ENCODE measurements at regions not wholly inside any gene's neighbourhood (a gene's known extent, or its start where the extent isn't known, plus 50 kb on each side); places are given as distances from the start of the nearest gene placed in this dataset.

DNA sequence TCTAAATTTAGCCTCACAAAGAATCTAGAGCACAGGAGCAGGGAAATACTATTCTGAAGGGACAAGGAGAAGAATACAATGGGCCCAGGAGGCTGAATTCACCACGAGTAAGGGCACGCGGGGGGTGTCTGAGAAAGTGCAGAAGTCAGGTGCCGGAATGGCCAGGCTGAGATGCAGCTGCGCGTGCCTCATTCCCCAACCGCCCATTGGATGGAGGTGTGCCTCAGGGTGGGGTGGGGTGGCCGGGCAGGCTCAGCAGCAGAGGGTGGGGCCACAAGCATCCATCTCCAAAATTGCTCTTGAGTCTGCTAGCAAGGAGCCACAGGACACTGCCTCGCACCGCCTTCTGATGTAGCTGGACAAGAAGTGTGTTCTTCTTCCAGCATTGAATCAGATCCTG lies 387.0 kb downstream of the SHANK2 start:
- POLR2A ChIA-PET, result no interaction called here
- CTCF ChIA-PET, result no interaction called here
- no peak for DNase-seq (ENCODE audit: extremely low spot score)
- TF ChIP-seq NFRKB (IDR thresholded peaks at IDR 0.05) (no peak), FOXK2 (IDR thresholded peaks at IDR 0.05) (no peak), FOXM1 (IDR thresholded peaks at IDR 0.05; ENCODE audit: borderline replicate concordance) (no peak), FOXA1 (IDR thresholded peaks at IDR 0.05) (no peak), BHLHE40 (IDR thresholded peaks at IDR 0.05; ENCODE audit: borderline replicate concordance) (no peak), ARNT (IDR thresholded peaks at IDR 0.05) (no peak), TARDBP (IDR thresholded peaks at IDR 0.05) (no peak), HDGF (IDR thresholded peaks at IDR 0.05; ENCODE audit: borderline replicate concordance) (no peak)

DNA sequence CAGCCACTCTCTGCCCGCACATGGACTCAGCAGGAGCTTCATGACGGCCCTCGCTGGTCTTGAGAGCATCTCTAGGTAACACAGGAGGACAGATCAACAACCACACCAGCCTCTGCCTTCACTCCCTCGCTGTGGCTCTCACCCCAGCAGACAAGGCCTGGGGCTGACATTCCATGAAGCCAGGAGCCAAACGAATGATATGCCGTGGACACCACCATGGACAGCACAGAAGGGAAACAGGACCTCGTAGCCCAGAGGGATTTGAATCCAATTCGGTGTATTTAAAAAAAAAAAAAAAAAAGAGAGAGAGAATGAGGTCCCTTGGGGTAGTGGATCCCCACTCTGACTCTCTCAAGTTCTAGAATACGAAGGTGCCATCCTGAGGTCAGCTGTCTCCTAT lies 385.5 kb downstream of the SHANK2 start:
- ChIA-PET CTCF (no interaction called here), POLR2A (no interaction called here)
- TF ChIP-seq FOXA1 (IDR thresholded peaks at IDR 0.05), result no peak
- no peak for TF ChIP-seq ELF4 (IDR thresholded peaks at IDR 0.05)
- TF ChIP-seq LEF1 (IDR thresholded peaks at IDR 0.05; ENCODE audit: borderline replicate concordance), result no peak
- TF ChIP-seq BHLHE40 (IDR thresholded peaks at IDR 0.05; ENCODE audit: borderline replicate concordance), result no peak
- no peak for TF ChIP-seq ZNF384 (IDR thresholded peaks at IDR 0.05)
- TF ChIP-seq TARDBP (IDR thresholded peaks at IDR 0.05), result no peak
- no peak for TF ChIP-seq ARNT (IDR thresholded peaks at IDR 0.05)
- no peak for TF ChIP-seq SP1 (IDR thresholded peaks at IDR 0.05)
- no peak for TF ChIP-seq CTBP1 (IDR thresholded peaks at IDR 0.05; ENCODE audit: borderline replicate concordance)
- no peak for TF ChIP-seq HDGF (IDR thresholded peaks at IDR 0.05; ENCODE audit: borderline replicate concordance)
- no peak for TF ChIP-seq NFRKB (IDR thresholded peaks at IDR 0.05)
- TF ChIP-seq FOXK2 (IDR thresholded peaks at IDR 0.05), result no peak
- TF ChIP-seq FOXM1 (IDR thresholded peaks at IDR 0.05; ENCODE audit: borderline replicate concordance), result no peak
- TF ChIP-seq, protein P1, sequence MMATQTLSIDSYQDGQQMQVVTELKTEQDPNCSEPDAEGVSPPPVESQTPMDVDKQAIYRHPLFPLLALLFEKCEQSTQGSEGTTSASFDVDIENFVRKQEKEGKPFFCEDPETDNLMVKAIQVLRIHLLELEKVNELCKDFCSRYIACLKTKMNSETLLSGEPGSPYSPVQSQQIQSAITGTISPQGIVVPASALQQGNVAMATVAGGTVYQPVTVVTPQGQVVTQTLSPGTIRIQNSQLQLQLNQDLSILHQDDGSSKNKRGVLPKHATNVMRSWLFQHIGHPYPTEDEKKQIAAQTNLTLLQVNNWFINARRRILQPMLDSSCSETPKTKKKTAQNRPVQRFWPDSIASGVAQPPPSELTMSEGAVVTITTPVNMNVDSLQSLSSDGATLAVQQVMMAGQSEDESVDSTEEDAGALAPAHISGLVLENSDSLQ (IDR thresholded peaks at IDR 0.05), result no peak
- TF ChIP-seq L3MBTL2 (conservative IDR thresholded peaks at IDR 0.05), result no peak
- TF ChIP-seq SUZ12 (IDR thresholded peaks at IDR 0.05), result no peak

DNA sequence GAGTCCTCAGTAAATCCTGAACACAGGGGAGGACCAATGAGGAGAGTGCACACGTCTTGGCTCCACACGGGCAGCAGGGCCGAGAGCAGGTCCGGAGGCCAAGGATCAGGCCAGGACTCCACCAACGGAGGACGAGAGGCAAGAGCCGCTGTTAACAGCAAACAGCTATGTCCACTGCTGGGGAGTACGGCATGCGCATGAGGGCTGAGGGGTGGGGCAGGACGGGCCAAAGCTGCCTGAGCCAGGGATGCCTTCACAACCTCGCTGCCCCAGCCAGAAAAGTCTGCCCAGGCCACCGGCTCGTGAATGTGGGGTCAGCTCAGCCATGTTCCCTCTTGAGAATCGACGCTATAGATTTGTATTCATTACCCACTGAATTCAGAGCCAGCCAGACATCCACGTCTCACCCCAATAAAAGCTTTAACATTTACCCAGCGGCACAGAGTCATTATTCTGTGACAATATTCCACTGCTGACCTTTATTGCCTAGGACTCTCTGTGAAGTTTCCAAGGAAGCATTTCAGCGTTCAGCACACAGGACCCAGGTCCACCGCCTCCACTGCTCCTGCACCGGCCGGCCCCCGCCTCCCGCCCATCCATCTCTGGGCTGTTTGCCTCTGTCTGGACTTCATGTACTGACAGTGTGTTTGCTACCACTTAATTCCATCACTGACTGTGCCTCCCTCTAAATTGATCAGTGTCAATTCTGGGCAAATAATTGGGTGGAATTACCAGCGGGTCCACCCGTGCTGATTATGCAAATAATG lies 384.9 kb downstream of the SHANK2 start:
- TF ChIP-seq NFRKB (IDR thresholded peaks at IDR 0.05) (no peak), FOXK2 (IDR thresholded peaks at IDR 0.05) (no peak), BHLHE40 (IDR thresholded peaks at IDR 0.05; ENCODE audit: borderline replicate concordance) (no peak), TARDBP (IDR thresholded peaks at IDR 0.05) (no peak), SP1 (IDR thresholded peaks at IDR 0.05) (no peak), HDGF (IDR thresholded peaks at IDR 0.05; ENCODE audit: borderline replicate concordance) (no peak)
- TF ChIP-seq, protein P1 (IDR thresholded peaks at IDR 0.05), result no peak
- ChIA-PET CTCF (no interaction called here), POLR2A (no interaction called here)
- DNase-seq (ENCODE audit: extremely low spot score), result no peak

More for the DNA sequence above, 385.5 kb downstream of the SHANK2 start:
- DNase-seq (ENCODE audit: extremely low spot score), result no peak

DNA sequence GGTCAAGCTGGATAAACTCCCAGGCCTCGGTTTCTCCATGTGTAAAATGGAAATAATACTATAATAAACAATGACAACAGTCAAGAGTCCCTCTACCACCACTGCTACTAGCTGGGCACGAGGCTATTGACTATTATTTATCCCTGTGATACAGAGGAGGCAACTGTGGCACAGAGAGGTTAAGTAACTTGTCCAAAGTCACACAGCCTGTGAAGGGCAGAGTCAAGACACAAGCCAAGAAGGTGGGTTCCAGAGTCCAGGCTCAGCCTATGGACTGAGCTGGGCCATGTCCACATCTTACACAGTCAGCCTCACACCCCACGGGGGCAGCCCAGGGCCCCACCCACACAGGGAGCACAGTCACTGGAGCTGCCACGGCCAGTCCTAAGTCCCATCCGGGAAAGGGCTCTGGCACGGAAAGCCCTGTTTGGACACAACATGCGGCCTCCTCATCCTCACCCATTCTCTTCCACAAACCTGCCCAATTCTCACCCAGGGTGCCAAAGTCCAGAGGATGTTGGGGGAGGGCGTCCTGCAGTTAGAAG lies 384.0 kb downstream of the SHANK2 start:
- TF ChIP-seq FOXM1 (IDR thresholded peaks at IDR 0.05; ENCODE audit: borderline replicate concordance) (no peak), ELF4 (IDR thresholded peaks at IDR 0.05) (no peak), ZNF384 (IDR thresholded peaks at IDR 0.05) (no peak), NFRKB (IDR thresholded peaks at IDR 0.05) (no peak), FOXA1 (IDR thresholded peaks at IDR 0.05) (no peak), SUZ12 (IDR thresholded peaks at IDR 0.05) (no peak), BHLHE40 (IDR thresholded peaks at IDR 0.05; ENCODE audit: borderline replicate concordance) (no peak)
- ChIA-PET CTCF (no interaction called here), POLR2A (no interaction called here)
- DNase-seq (ENCODE audit: extremely low spot score), result no peak

DNA sequence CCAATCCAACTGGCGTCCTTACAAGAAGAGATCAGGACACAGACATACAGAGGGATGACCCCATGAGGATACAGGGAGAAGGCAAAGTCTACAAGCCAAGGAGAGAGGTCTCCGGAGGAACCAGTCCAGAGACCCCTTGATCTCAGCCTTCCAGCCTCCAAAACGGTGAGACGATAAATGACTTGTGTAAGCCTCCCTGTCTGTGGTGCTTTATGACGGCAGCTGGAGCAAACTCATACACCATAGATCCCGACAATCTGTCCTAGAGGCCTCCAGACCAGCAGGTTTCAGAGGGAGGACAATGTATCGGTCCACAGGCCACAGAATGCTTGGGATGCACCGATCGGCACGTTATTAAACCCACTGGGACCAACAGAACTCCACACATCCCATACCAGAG lies 383.3 kb downstream of the SHANK2 start:
- TF ChIP-seq, protein P1 (IDR thresholded peaks at IDR 0.05), result no peak
- TF ChIP-seq SUZ12 (IDR thresholded peaks at IDR 0.05) (no peak), LEF1 (IDR thresholded peaks at IDR 0.05; ENCODE audit: borderline replicate concordance) (no peak), L3MBTL2 (conservative IDR thresholded peaks at IDR 0.05) (no peak), FOXK2 (IDR thresholded peaks at IDR 0.05) (no peak), ZNF384 (IDR thresholded peaks at IDR 0.05) (no peak), FOXM1 (IDR thresholded peaks at IDR 0.05; ENCODE audit: borderline replicate concordance) (no peak), CTBP1 (IDR thresholded peaks at IDR 0.05; ENCODE audit: borderline replicate concordance) (no peak), BHLHE40 (IDR thresholded peaks at IDR 0.05; ENCODE audit: borderline replicate concordance) (no peak), ELF4 (IDR thresholded peaks at IDR 0.05) (no peak), TARDBP (IDR thresholded peaks at IDR 0.05) (no peak)
- no peak for DNase-seq (ENCODE audit: extremely low spot score)
- CTCF ChIA-PET, result no interaction called here
- POLR2A ChIA-PET, result no interaction called here

DNA sequence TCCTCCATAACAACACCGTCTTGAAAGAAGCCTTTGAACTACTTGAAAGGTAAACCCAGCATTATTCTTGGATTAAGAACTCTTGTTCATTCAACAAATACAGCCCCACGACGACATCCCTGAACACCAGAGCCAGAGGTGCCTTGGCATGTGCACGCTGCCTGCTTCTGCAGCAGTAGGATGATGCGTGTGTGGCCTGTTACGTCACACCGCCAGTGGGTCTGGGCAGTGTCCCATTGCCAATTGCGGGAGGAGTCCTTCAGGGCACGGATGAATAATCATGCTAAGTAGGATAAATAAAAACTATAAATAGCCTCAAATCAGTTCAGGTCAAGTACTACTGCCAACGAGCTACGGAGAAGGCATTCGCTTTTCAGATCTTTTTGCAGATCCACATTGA lies 380.5 kb downstream of the SHANK2 start:
- TF ChIP-seq LEF1 (IDR thresholded peaks at IDR 0.05; ENCODE audit: borderline replicate concordance) (no peak), SUZ12 (IDR thresholded peaks at IDR 0.05) (no peak), ARNT (IDR thresholded peaks at IDR 0.05) (no peak), NFRKB (IDR thresholded peaks at IDR 0.05) (no peak), FOXK2 (IDR thresholded peaks at IDR 0.05) (no peak), SP1 (IDR thresholded peaks at IDR 0.05) (no peak), ELF4 (IDR thresholded peaks at IDR 0.05) (no peak), CTBP1 (IDR thresholded peaks at IDR 0.05; ENCODE audit: borderline replicate concordance) (no peak)
- TF ChIP-seq, protein P1 (IDR thresholded peaks at IDR 0.05), result no peak
- DNase-seq (ENCODE audit: extremely low spot score), result no peak

More for the DNA sequence above, 380.5 kb downstream of the SHANK2 start:
- CTCF ChIA-PET, result no interaction called here
- POLR2A ChIA-PET, result no interaction called here

All from HEK293T (cell line).